ENCODE measurements at regions not wholly inside any gene's neighbourhood (a gene's known extent, or its start where the extent isn't known, plus 50 kb on each side); places are given as distances from the start of the nearest gene placed in this dataset.
A peak's percentile ranks its signal among the peaks of the same experiment; 100 is the strongest.

DNA sequence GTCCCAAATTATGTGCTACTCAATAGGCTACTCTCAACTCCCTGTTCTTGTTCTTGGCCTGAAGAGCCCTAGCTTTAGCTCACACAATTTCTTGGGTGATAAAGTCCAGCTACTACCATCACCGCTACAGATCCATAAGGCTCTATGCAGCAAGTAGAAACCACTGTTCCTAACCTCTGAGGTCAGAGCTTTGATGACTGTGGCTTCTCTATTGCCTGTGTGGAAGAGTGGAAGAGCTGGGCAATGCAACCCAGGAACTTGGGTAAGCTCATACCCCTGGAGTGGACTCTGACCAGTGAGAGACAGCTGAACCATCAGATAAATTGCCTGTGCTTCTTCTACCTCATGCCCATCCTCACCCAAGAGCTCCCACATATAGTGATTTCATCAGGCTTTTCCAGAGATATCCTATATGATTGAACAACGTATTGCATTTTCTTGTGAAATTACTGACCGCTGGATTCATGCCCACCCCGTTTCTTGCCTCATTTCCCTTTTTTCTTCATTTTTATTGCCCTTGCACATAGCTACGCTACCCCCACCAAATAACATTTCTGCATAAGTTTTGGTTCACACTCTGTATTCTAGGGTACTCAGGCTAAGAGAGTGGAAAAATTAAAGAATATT, 172.3 kb upstream of the MBNL1 start:
- TF ChIP-seq EZH2phosphoT487 (IDR thresholded peaks at IDR 0.05; ENCODE audit: borderline replicate concordance) = no peak
- TF ChIP-seq, protein P1, sequence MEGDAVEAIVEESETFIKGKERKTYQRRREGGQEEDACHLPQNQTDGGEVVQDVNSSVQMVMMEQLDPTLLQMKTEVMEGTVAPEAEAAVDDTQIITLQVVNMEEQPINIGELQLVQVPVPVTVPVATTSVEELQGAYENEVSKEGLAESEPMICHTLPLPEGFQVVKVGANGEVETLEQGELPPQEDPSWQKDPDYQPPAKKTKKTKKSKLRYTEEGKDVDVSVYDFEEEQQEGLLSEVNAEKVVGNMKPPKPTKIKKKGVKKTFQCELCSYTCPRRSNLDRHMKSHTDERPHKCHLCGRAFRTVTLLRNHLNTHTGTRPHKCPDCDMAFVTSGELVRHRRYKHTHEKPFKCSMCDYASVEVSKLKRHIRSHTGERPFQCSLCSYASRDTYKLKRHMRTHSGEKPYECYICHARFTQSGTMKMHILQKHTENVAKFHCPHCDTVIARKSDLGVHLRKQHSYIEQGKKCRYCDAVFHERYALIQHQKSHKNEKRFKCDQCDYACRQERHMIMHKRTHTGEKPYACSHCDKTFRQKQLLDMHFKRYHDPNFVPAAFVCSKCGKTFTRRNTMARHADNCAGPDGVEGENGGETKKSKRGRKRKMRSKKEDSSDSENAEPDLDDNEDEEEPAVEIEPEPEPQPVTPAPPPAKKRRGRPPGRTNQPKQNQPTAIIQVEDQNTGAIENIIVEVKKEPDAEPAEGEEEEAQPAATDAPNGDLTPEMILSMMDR (conservative IDR thresholded peaks at IDR 0.05; ENCODE audit: low read length) = no peak
- no peaks in the 10 kb centered on the region for H3K9me3 ChIP-seq (ENCODE audit: insufficient read depth, low read depth, low read length)
- no peak overlapping the region for H3K9ac ChIP-seq (ENCODE audit: low read depth, low read length, poor library complexity, severe bottlenecking)
- no peaks in the 10 kb centered on the region for H4K20me1 ChIP-seq (ENCODE audit: insufficient read depth, low read length, poor library complexity, severe bottlenecking)
- H3K4me1 ChIP-seq (ENCODE audit: insufficient read depth, low read length, poor library complexity, severe bottlenecking) = no peaks in the 10 kb centered on the region
- H3K27me3 ChIP-seq (ENCODE audit: insufficient read depth, low read length, poor library complexity, severe bottlenecking) = no peaks in the 10 kb centered on the region
- H2AFZ ChIP-seq (ENCODE audit: low read length) = no peak overlapping the region
- no peak overlapping the region for H3K4me3 ChIP-seq (ENCODE audit: low read length, poor library complexity, severe bottlenecking)
- H3K36me3 ChIP-seq (ENCODE audit: insufficient read depth, low read length) = no peaks in the 10 kb centered on the region
- no peak overlapping the region for H3K4me2 ChIP-seq (ENCODE audit: low read depth, low read length, poor library complexity, severe bottlenecking)
- H3K9me2 ChIP-seq (replicated peaks; ENCODE audit: low read depth, low read length) = no peaks in the 10 kb centered on the region
- H3K79me2 ChIP-seq (ENCODE audit: insufficient read depth, low read length) = no peaks in the 10 kb centered on the region
- no peaks in the 10 kb centered on the region for H3F3A ChIP-seq (ENCODE audit: low read depth)

DNA sequence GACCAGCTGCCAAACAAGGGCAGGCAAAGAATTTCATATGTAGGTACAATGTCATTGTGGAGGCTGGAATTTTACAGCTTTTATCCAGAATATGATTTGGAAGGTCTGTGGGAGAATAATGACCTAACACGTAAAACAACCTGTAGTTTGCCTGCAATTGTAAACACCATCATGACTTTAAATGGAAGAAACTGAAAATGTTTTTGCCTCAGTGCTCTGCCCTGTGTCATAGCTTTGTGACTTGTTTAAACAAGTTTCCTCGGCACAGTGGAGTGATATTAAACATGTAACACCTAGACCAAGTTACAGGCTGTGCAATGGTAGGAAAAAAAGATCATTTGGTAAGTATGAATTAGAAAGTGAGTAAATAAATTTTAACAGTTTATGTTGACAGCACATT, 171.6 kb upstream of the MBNL1 start:
- H3K27me3 ChIP-seq (ENCODE audit: insufficient read depth, low read length, poor library complexity, severe bottlenecking) = no peaks in the 10 kb centered on the region
- H3K79me2 ChIP-seq (ENCODE audit: insufficient read depth, low read length) = no peaks in the 10 kb centered on the region
- TF ChIP-seq EZH2phosphoT487 (IDR thresholded peaks at IDR 0.05; ENCODE audit: borderline replicate concordance) = no peak
- TF ChIP-seq, protein P1 (conservative IDR thresholded peaks at IDR 0.05; ENCODE audit: low read length) = no peak

DNA sequence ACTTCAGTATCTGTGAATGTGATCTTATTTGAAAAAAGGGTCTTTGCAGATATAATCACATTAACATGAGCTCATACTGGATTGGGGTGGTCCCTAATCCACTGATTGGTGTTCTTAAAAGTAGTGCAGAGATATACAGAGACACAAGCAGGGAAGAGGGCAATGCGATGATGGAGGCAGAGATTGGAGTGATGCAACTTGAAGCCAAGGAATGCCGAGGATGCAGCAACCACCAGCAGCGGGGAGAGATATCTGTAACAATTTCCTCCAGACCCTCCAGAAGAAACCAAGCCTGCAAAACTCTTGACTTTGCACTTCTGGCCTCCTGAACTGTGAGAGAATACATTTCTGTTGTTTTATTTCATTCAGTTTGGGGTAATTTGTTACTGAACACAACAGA, 171.0 kb upstream of the MBNL1 start:
- Histone ChIP-seq H2AFZ (ENCODE audit: low read length) (0 out of 2 replicates have a peak overlapping the region, but pooled peaks have one; percentile 27), H3K36me3 (ENCODE audit: insufficient read depth, low read length) (no peaks in the 10 kb centered on the region), H3K4me2 (ENCODE audit: low read depth, low read length, poor library complexity, severe bottlenecking) (no peak overlapping the region), H3K79me2 (ENCODE audit: insufficient read depth, low read length) (no peaks in the 10 kb centered on the region), H4K20me1 (ENCODE audit: insufficient read depth, low read length, poor library complexity, severe bottlenecking) (no peaks in the 10 kb centered on the region), H3K4me1 (ENCODE audit: insufficient read depth, low read length, poor library complexity, severe bottlenecking) (no peaks in the 10 kb centered on the region), H3K9me2 (replicated peaks; ENCODE audit: low read depth, low read length) (no peaks in the 10 kb centered on the region), H3K9me3 (ENCODE audit: insufficient read depth, low read depth, low read length) (no peaks in the 10 kb centered on the region), H3K9ac (ENCODE audit: low read depth, low read length, poor library complexity, severe bottlenecking) (no peak overlapping the region), H3K27me3 (ENCODE audit: insufficient read depth, low read length, poor library complexity, severe bottlenecking) (no peaks in the 10 kb centered on the region), H3K4me3 (ENCODE audit: low read length, poor library complexity, severe bottlenecking) (no peak overlapping the region), H3F3A (ENCODE audit: low read depth) (no peaks in the 10 kb centered on the region)
- TF ChIP-seq EZH2phosphoT487 (IDR thresholded peaks at IDR 0.05; ENCODE audit: borderline replicate concordance) = no peak
- TF ChIP-seq, protein P1 (conservative IDR thresholded peaks at IDR 0.05; ENCODE audit: low read length) = no peak

More for the DNA sequence above, 171.6 kb upstream of the MBNL1 start:
- no peak overlapping the region for H3K9ac ChIP-seq (ENCODE audit: low read depth, low read length, poor library complexity, severe bottlenecking)
- no peak overlapping the region for H2AFZ ChIP-seq (ENCODE audit: low read length)
- no peaks in the 10 kb centered on the region for H3K36me3 ChIP-seq (ENCODE audit: insufficient read depth, low read length)
- H3K4me1 ChIP-seq (ENCODE audit: insufficient read depth, low read length, poor library complexity, severe bottlenecking) = no peaks in the 10 kb centered on the region
- H3K4me2 ChIP-seq (ENCODE audit: low read depth, low read length, poor library complexity, severe bottlenecking) = no peak overlapping the region
- H3K4me3 ChIP-seq (ENCODE audit: low read length, poor library complexity, severe bottlenecking) = no peak overlapping the region
- H3F3A ChIP-seq (ENCODE audit: low read depth) = no peaks in the 10 kb centered on the region
- no peaks in the 10 kb centered on the region for H3K9me2 ChIP-seq (replicated peaks; ENCODE audit: low read depth, low read length)
- no peaks in the 10 kb centered on the region for H3K9me3 ChIP-seq (ENCODE audit: insufficient read depth, low read depth, low read length)
- H4K20me1 ChIP-seq (ENCODE audit: insufficient read depth, low read length, poor library complexity, severe bottlenecking) = no peaks in the 10 kb centered on the region

Measured in Loucy (cell line).